ENCODE measurements at regions not wholly inside any gene's neighbourhood (a gene's known extent, or its start where the extent isn't known, plus 50 kb on each side); places are given as distances from the start of the nearest gene placed in this dataset.
A peak's percentile ranks its signal among the peaks of the same experiment; 100 is the strongest.
"Not testable (repeated sequence)": the region's sequence is repeated elsewhere in the genome, so short reads cannot be mapped to it uniquely, and the experiment has no call there.

- no peak for DNase-seq (ENCODE audit: low read depth, low spot score)
These were observed 582.2 kb upstream of the ARID1B start for GRCh38 chr6:156194981-156195380.

GRCh38 chr6:156193381-156193780 is 583.8 kb upstream of the ARID1B start:
- no peak for DNase-seq (ENCODE audit: low read depth, low spot score)

GRCh38 chr6:156191895-156192294 is 585.3 kb upstream of the ARID1B start:
- DNase-seq (ENCODE audit: low read depth, low spot score): no peak

GRCh38 chr6:156191390-156191789 is 585.8 kb upstream of the ARID1B start:
- DNase-seq (ENCODE audit: low read depth, low spot score): not testable (repeated sequence)

GRCh38 chr6:156190270-156190669 is 586.9 kb upstream of the ARID1B start:
- no peak for DNase-seq (ENCODE audit: low read depth, low spot score)

GRCh38 chr6:156189714-156190113 is 587.5 kb upstream of the ARID1B start:
- no peak for DNase-seq (ENCODE audit: low read depth, low spot score)

GRCh38 chr6:156189195-156189594 is 588.0 kb upstream of the ARID1B start:
- no peak for DNase-seq (ENCODE audit: low read depth, low spot score)

- DNase-seq (ENCODE audit: low read depth, low spot score): no peak
These were observed 592.1 kb upstream of the ARID1B start for GRCh38 chr6:156185113-156185512.

GRCh38 chr6:156183678-156184077 is 593.5 kb upstream of the ARID1B start:
- DNase-seq (ENCODE audit: low read depth, low spot score): no peak

- DNase-seq (ENCODE audit: low read depth, low spot score): no peak
These were observed 594.8 kb upstream of the ARID1B start for GRCh38 chr6:156182356-156182755.

- no peak for DNase-seq (ENCODE audit: low read depth, low spot score)
These were observed 595.7 kb upstream of the ARID1B start for GRCh38 chr6:156181506-156181905.

GRCh38 chr6:156175971-156176421 is 601.2 kb upstream of the ARID1B start:
- DNase-seq (ENCODE audit: low read depth, low spot score): no peak

GRCh38 chr6:156175433-156175832 is 601.7 kb upstream of the ARID1B start:
- no peak for DNase-seq (ENCODE audit: low read depth, low spot score)

GRCh38 chr6:156174031-156174890 is 602.9 kb upstream of the ARID1B start:
- no peak for DNase-seq (ENCODE audit: low read depth, low spot score)

- DNase-seq (ENCODE audit: low read depth, low spot score): no peak
These were observed 607.8 kb upstream of the ARID1B start for GRCh38 chr6:156169371-156169770.

GRCh38 chr6:156167625-156168071 is 609.5 kb upstream of the ARID1B start:
- DNase-seq (ENCODE audit: low read depth, low spot score): peak; percentile 91

- DNase-seq (ENCODE audit: low read depth, low spot score): no peak
These were observed 610.1 kb upstream of the ARID1B start for GRCh38 chr6:156167016-156167624.

- DNase-seq (ENCODE audit: low read depth, low spot score): no peak
These were observed 611.1 kb upstream of the ARID1B start for GRCh38 chr6:156166093-156166492.

GRCh38 chr6:156164701-156165452 is 612.3 kb upstream of the ARID1B start:
- no peak for DNase-seq (ENCODE audit: low read depth, low spot score)

GRCh38 chr6:156163311-156163710 is 613.9 kb upstream of the ARID1B start:
- DNase-seq (ENCODE audit: low read depth, low spot score): no peak

GRCh38 chr6:156161471-156161870 is 615.7 kb upstream of the ARID1B start:
- DNase-seq (ENCODE audit: low read depth, low spot score): no peak

GRCh38 chr6:156160795-156161165 is 616.4 kb upstream of the ARID1B start:
- no peak for DNase-seq (ENCODE audit: low read depth, low spot score)

Measured in pulmonary artery endothelial cell (primary cell).